Neural progenitor cell (in vitro differentiated cells): ENCODE measurements at regions not wholly inside any gene's neighbourhood (a gene's known extent, or its start where the extent isn't known, plus 50 kb on each side); places are given as distances from the start of the nearest gene placed in this dataset.

ENCODE experiments used
- DNase-seq: peaks from one replicate; pipeline ENCODE4 v3.0.0-alpha.2; 2016; ENCODE audit warnings: low spot score
- H2AFZ ChIP-seq: fragments of 200-600 bp; sonication (generic); replicated peaks from 2 replicates; pipeline ENCODE4 v1.6.1; 2016; ENCODE audit warnings: antibody characterized with exemption
- H3F3A ChIP-seq: fragments of 200-600 bp; sonication (generic); 2 replicates; pipeline ENCODE4 v1.6.1; 2016; ENCODE audit warnings: antibody characterized with exemption, low read depth
- H3K27ac ChIP-seq: fragments of 200-600 bp; sonication (generic); 2 replicates; pipeline ENCODE4 v1.5.1; 2016; ENCODE audit warnings: mild to moderate bottlenecking
- H3K27me3 ChIP-seq: fragments of 200-600 bp; sonication (generic); 2 replicates; pipeline ENCODE4 v1.6.1; 2016; ENCODE audit warnings: mild to moderate bottlenecking, moderate library complexity
- H3K36me3 ChIP-seq: fragments of 200-600 bp; sonication (generic); 2 replicates; pipeline ENCODE4 v1.5.1; 2016
- H3K4me1 ChIP-seq: fragments of 200-600 bp; sonication (generic); 2 replicates; pipeline ENCODE4 v1.6.1; 2016; ENCODE audit warnings: mixed run types
- H3K4me2 ChIP-seq: fragments of 200-600 bp; sonication (generic); 2 replicates; pipeline ENCODE4 v1.6.1; 2016
- H3K4me3 ChIP-seq: fragments of 200-600 bp; sonication (generic); 2 replicates; pipeline ENCODE4 v1.5.1; 2016
- H3K79me2 ChIP-seq: fragments of 200-600 bp; sonication (generic); 2 replicates; pipeline ENCODE4 v1.6.1; 2016; ENCODE audit warnings: low read depth
- H3K9ac ChIP-seq: fragments of 200-600 bp; sonication (generic); 2 replicates; pipeline ENCODE4 v1.6.1; 2016
- H3K9me3 ChIP-seq: fragments of 200-600 bp; sonication (generic); 2 replicates; pipeline ENCODE4 v1.5.1; 2016; ENCODE audit warnings: low read depth
- H4K20me1 ChIP-seq: fragments of 200-600 bp; sonication (generic); 2 replicates; pipeline ENCODE4 v1.6.1; 2016; ENCODE audit warnings: low read depth
- H3K27ac Mint-ChIP-seq: 3 replicates; pipeline ENCODE4 v1.8.0; 2021; ENCODE audit warnings: mixed read lengths
- H3K27me3 Mint-ChIP-seq: 2 replicates; pipeline ENCODE4 v1.8.0; 2022; ENCODE audit warnings: low read depth, mild to moderate bottlenecking, inconsistent platforms, moderate library complexity, mixed read lengths; ENCODE audit not compliant: insufficient read depth
- H3K36me3 Mint-ChIP-seq: 3 replicates; pipeline ENCODE4 v1.8.0; 2021; ENCODE audit warnings: mixed read lengths
- H3K4me1 Mint-ChIP-seq: 3 replicates; pipeline ENCODE4 v1.8.0; 2021; ENCODE audit warnings: mixed read lengths
- H3K4me3 Mint-ChIP-seq: 3 replicates; pipeline ENCODE4 v1.8.0; 2021; ENCODE audit warnings: mild to moderate bottlenecking, moderate library complexity, mixed read lengths
- H3K9me3 Mint-ChIP-seq: 3 replicates; pipeline ENCODE4 v1.8.0; 2020; ENCODE audit warnings: mixed read lengths
- CTCF ChIP-seq: fragments of 200-600 bp; sonication (generic); IDR thresholded peaks from 2 replicates; pipeline ENCODE4 v1.5.1; 2017; ENCODE audit warnings: antibody characterized with exemption, mild to moderate bottlenecking
- EZH2 ChIP-seq: fragments of 200-600 bp; sonication (generic); IDR thresholded peaks from 2 replicates; pipeline ENCODE4 v1.6.1; 2017; ENCODE audit warnings: antibody characterized with exemption, mild to moderate bottlenecking, moderate library complexity
- EZH2phosphoT487 ChIP-seq: fragments of 200-600 bp; sonication (generic); IDR thresholded peaks from 2 replicates; pipeline ENCODE4 v1.6.1; 2017; ENCODE audit warnings: antibody characterized with exemption

- Histone ChIP-seq H3K4me1 (peaks cover 7% of the 10 kb centered on the region), H3K4me2 (no peak overlapping the region), H3K36me3 (no peaks in the 10 kb centered on the region), H4K20me1 (no peaks in the 10 kb centered on the region), H3K9ac (no peak overlapping the region), H3K27me3 (no peaks in the 10 kb centered on the region), H3K4me3 (no peak overlapping the region), H2AFZ (no peak overlapping the region), H3K9me3 (no peaks in the 10 kb centered on the region), H3K27ac (no peak overlapping the region), H3F3A (no peaks in the 10 kb centered on the region), H3K79me2 (no peaks in the 10 kb centered on the region)
- H3K36me3 Mint-ChIP-seq, result no peaks in the 10 kb centered on the region
- DNase-seq, result no peak
- H3K9me3 Mint-ChIP-seq, result peaks cover 2% of the 10 kb centered on the region
- H3K27ac Mint-ChIP-seq, result no peak overlapping the region
- no peak for TF ChIP-seq EZH2
- no peak for TF ChIP-seq EZH2phosphoT487
- no peak for TF ChIP-seq CTCF
- no peak overlapping the region for H3K4me3 Mint-ChIP-seq
- H3K27me3 Mint-ChIP-seq, result peaks cover 4% of the 10 kb centered on the region
- no peaks in the 10 kb centered on the region for H3K4me1 Mint-ChIP-seq
Observed at GRCh38 chr12:63326260-63326659, 175.3 kb upstream of the AVPR1A start.

- Mint-ChIP-seq H3K4me1 (no peaks in the 10 kb centered on the region), H3K27ac (no peak overlapping the region), H3K4me3 (no peak overlapping the region), H3K27me3 (peaks cover 4% of the 10 kb centered on the region), H3K36me3 (no peaks in the 10 kb centered on the region), H3K9me3 (peaks cover 2% of the 10 kb centered on the region)
- Histone ChIP-seq H3K79me2 (no peaks in the 10 kb centered on the region), H4K20me1 (no peaks in the 10 kb centered on the region), H3K4me2 (no peak overlapping the region), H3K4me3 (no peak overlapping the region), H3K9me3 (no peaks in the 10 kb centered on the region), H3K4me1 (peaks cover 7% of the 10 kb centered on the region), H3K9ac (no peak overlapping the region), H3K27me3 (no peaks in the 10 kb centered on the region), H3K27ac (no peak overlapping the region), H3F3A (no peaks in the 10 kb centered on the region), H3K36me3 (no peaks in the 10 kb centered on the region), H2AFZ (no peak overlapping the region)
- DNase-seq, result no peak
- no peak for TF ChIP-seq CTCF
- TF ChIP-seq EZH2, result no peak
- no peak for TF ChIP-seq EZH2phosphoT487
Observed at GRCh38 chr12:63325757-63326156, 174.8 kb upstream of the AVPR1A start.

GRCh38 chr12:63323942-63324341 lies 172.9 kb upstream of the AVPR1A start:
- Histone ChIP-seq H3K4me1 (peaks cover 7% of the 10 kb centered on the region), H3K27me3 (no peaks in the 10 kb centered on the region), H3K9me3 (no peaks in the 10 kb centered on the region), H3K27ac (no peak overlapping the region), H3K79me2 (no peaks in the 10 kb centered on the region), H4K20me1 (no peaks in the 10 kb centered on the region), H2AFZ (no peak overlapping the region), H3F3A (no peaks in the 10 kb centered on the region), H3K4me3 (no peak overlapping the region), H3K36me3 (no peaks in the 10 kb centered on the region), H3K4me2 (no peak overlapping the region), H3K9ac (no peak overlapping the region)
- Mint-ChIP-seq H3K4me3 (no peak overlapping the region), H3K4me1 (no peaks in the 10 kb centered on the region), H3K27ac (peak overlapping the region; percentile 68), H3K9me3 (peaks cover 3% of the 10 kb centered on the region), H3K27me3 (peaks cover 4% of the 10 kb centered on the region), H3K36me3 (no peaks in the 10 kb centered on the region)
- TF ChIP-seq EZH2phosphoT487 (no peak), EZH2 (no peak), CTCF (no peak)
- no peak for DNase-seq
